Tibial artery (tissue), 4 donors: ENCODE measurements at regions not wholly inside any gene's neighbourhood (a gene's known extent, or its start where the extent isn't known, plus 50 kb on each side); places are given as distances from the start of the nearest gene placed in this dataset.
A peak's percentile ranks its signal among the peaks of the same experiment; 100 is the strongest.
"Not testable (repeated sequence)": the region's sequence is repeated elsewhere in the genome, so short reads cannot be mapped to it uniquely, and the experiment has no call there.

Source experiments
- DNase-seq, 2 donors: peaks; one replicate each; pipeline ENCODE4 v3.0.0-alpha.2; 2019
- H3K27ac ChIP-seq, 2 donors: fragments of 200-600 bp; sonication (generic) in 1 of 2; 1 replicate in 1 of 2; 2 replicates in 1 of 2; pipeline ENCODE4 v1.5.1; 2018 to 2019; ENCODE audit warnings: mild to moderate bottlenecking in 1 of 2
- H3K27me3 ChIP-seq, 2 donors: fragments of 200-600 bp; sonication (generic) in 1 of 2; one replicate each; pipeline versions ENCODE4 v1.5.1 to v1.6.0; 2016 to 2019
- H3K36me3 ChIP-seq, 3 donors: fragments of 200-600 bp; sonication (generic) in 2 of 3; one replicate each; pipeline ENCODE4 v1.5.1; 2016 to 2019; ENCODE audit warnings: mild to moderate bottlenecking in 2 of 3
- H3K4me1 ChIP-seq, 4 donors: fragments of 200-600 bp; sonication (generic) in 2 of 4; 1 replicate in 3 of 4; 2 replicates in 1 of 4; pipeline ENCODE4 v1.5.1; 2016 to 2019
- H3K4me3 ChIP-seq, 2 donors: fragments of 200-600 bp; sonication (generic) in 1 of 2; 1 replicate in 1 of 2; 2 replicates in 1 of 2; pipeline ENCODE4 v1.5.1; 2018 to 2019; ENCODE audit warnings: mild to moderate bottlenecking in 2 of 2
- H3K9me3 ChIP-seq, 3 donors: fragments of 200-600 bp; sonication (generic) in 1 of 3; one replicate each; pipeline ENCODE4 v1.5.1; 2016 to 2019
- intact Hi-C: fragments of 100-400 bp; cut with DNase I; formaldehyde crosslinking; loops from one replicate; pipeline ENCODE4 v1.15.0; 2023; ENCODE audit warnings: low total_unique reads
- TF ChIP-seq, protein P1 (sequence below), 2 experiments: fragments of 200-600 bp in 1 of 2; fragments of 450-650 bp in 1 of 2; IDR thresholded peaks; one replicate each; pipeline ENCODE4 v1.5.1; 2017 to 2019; ENCODE audit warnings: antibody characterized with exemption in 2 of 2, mild to moderate bottlenecking in 1 of 2, moderate library complexity in 1 of 2

DNA sequence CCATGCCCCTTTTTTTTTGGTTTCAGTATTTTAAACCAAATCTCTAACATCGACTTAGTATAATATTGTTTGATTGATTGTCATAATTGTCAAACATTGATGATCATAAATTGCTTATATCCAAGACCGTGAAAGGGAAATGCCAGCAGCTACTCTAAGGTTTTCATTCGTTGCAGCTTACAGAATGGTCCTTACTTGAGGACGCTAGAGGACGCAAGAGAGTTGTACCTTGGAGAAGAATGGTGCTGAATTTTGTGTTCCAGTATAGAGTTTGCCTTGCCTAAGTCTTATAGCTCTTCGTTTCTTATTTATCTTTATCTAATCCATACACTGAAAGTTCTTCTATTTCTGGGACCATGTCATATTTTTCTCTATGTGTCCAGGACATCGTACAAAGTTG, 675.6 kb upstream of the DEFB115 start:
- H3K4me3 ChIP-seq, H3K4me1 ChIP-seq, DNase-seq, H3K36me3 ChIP-seq, H3K9me3 ChIP-seq, intact Hi-C loops, H3K27ac ChIP-seq, H3K27me3 ChIP-seq: not testable (repeated sequence)

DNA sequence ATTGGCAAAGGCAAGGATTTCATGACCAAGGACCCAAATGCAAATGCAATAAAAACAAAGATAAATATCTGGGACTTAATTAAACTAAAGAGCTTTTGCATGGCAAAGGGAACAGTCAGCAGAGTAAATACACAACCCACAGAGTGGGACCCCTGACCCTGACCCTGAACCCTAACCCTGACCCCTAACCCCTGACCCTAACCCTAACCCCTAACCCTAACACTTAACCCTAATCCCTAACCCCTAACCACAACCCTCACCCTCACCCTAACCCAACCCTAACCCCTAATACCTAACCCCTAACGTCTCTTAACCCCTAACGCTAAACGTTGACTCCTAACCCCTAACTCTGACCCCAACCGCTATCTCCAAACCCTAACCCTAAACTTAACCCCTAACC, 673.1 kb upstream of the DEFB115 start:
- H3K36me3 ChIP-seq, H3K4me3 ChIP-seq, H3K9me3 ChIP-seq, intact Hi-C loops, H3K27me3 ChIP-seq, H3K27ac ChIP-seq, DNase-seq, H3K4me1 ChIP-seq: not testable (repeated sequence)

DNA sequence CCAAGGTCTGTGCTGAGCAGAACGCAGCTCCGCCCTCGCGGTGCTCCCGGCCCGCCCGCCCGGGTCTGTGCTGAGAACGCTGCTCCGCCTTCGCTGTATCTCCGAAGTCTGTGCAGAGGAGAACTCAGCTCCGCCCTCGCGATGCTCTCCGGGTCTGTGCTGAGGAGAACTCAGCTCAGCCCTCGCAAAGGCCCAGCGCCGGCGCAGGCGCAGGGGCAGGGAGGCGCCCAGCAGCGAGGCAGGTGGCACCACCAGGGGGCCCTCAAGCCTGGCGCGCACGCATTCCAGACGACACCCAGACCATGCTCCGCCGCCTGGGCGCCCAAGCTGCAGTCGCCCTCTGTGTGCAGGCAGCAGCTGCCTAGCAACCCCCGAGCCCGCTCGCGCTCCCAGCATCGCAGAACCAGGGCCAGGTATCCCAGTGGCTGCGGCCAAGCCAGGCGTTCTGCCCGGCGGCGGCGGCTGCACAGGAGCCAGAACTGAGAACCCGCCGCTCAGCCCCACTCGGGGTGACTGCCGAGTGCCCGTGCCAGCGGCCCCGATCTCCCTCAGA, 672.1 kb upstream of the DEFB115 start:
- DNase-seq: peak; percentile 74 to 84
- intact Hi-C loops, H3K36me3 ChIP-seq, H3K4me1 ChIP-seq, H3K27me3 ChIP-seq, H3K9me3 ChIP-seq: not testable (repeated sequence)
- Histone ChIP-seq H3K4me3 (peak overlapping the region; percentile 48 to 63), H3K27ac (peak overlapping the region; percentile 31 to 50)
- TF ChIP-seq, protein P1, sequence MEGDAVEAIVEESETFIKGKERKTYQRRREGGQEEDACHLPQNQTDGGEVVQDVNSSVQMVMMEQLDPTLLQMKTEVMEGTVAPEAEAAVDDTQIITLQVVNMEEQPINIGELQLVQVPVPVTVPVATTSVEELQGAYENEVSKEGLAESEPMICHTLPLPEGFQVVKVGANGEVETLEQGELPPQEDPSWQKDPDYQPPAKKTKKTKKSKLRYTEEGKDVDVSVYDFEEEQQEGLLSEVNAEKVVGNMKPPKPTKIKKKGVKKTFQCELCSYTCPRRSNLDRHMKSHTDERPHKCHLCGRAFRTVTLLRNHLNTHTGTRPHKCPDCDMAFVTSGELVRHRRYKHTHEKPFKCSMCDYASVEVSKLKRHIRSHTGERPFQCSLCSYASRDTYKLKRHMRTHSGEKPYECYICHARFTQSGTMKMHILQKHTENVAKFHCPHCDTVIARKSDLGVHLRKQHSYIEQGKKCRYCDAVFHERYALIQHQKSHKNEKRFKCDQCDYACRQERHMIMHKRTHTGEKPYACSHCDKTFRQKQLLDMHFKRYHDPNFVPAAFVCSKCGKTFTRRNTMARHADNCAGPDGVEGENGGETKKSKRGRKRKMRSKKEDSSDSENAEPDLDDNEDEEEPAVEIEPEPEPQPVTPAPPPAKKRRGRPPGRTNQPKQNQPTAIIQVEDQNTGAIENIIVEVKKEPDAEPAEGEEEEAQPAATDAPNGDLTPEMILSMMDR (IDR thresholded peaks at IDR 0.05): peak; percentile 71 to 74

DNA sequence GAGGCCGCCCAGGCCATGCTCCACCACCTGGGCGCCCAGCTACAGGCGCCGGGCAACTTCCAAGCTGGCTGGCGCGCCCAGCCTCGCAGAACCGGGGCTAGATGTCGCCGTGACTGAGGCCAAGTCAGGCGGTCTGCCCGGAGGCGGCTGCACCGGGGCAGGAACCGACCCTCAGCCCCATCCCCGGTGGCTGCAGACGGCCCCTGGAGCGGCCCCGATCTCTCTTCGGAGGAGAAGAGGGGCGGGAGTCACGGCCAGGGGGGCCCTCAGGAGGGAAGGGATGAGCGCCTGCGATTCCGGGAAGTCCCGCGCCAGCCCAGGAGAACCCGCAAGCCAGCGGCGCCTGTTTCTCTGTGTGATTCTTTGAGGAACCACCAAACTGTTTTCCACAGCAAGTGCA, 671.3 kb upstream of the DEFB115 start:
- H3K9me3 ChIP-seq, H3K4me1 ChIP-seq, DNase-seq, intact Hi-C loops, H3K27me3 ChIP-seq, H3K36me3 ChIP-seq: not testable (repeated sequence)
- Histone ChIP-seq H3K4me3 (peak overlapping the region; percentile 48 to 63), H3K27ac (peak overlapping the region in 1 of 2 donors; percentile 31)

DNA sequence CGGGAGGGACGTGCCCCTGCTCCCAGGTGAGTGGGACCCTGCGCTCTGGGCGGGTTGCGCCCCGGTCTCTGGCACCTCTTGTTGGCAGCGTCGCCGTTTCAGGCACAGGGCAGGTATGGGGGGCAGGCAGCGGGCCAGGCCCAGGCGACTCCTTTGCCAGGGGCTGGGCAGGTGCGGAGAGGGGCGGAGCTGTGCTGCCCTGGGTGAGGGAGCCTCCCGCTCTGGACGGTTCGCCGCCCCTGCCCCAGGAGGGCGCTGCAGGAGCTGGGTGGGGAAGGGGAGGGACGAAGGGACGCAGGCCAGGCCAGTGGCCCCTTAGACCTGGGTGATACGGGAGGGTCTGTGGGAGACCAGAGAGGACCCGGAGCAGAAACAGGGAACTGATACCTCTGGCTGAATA, 663.9 kb upstream of the DEFB115 start:
- H3K4me1 ChIP-seq: no peaks in the 10 kb centered on the region
- H3K4me3 ChIP-seq: no peak overlapping the region
- DNase-seq: no peak
- H3K36me3 ChIP-seq: no peaks in the 10 kb centered on the region
- TF ChIP-seq, protein P1 (IDR thresholded peaks at IDR 0.05): no peak
- H3K27me3 ChIP-seq: peaks cover 0 to 4% of the 10 kb centered on the region in 2 donors
- peaks cover 0 to 4% (median 0%) of the 10 kb centered on the region in 3 donors for H3K9me3 ChIP-seq
- intact Hi-C loops: no loop called here
- no peak overlapping the region for H3K27ac ChIP-seq

DNA sequence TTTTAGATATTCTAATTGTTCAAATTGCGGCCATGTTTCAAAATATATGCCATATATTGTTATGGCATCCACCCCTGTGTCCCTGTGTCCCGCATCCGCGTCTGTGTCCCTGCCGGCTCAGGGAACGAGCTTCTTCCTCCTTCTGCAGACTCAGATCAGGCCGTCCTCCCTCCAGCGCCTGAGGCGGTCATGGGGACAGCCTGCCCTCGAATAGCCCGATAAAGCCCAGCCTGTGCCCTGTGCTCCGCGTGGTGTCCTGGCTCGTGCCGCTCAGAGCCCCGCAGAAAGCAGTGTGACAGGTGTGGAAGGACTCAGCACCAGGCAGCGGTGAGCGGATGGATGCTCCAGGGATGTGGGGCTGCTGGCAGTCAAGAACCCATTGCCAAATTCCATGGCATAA, 663.4 kb upstream of the DEFB115 start:
- no peak for DNase-seq
- no peaks in the 10 kb centered on the region for H3K36me3 ChIP-seq
- TF ChIP-seq, protein P1 (IDR thresholded peaks at IDR 0.05): no peak
- H3K4me1 ChIP-seq: no peaks in the 10 kb centered on the region
- H3K27me3 ChIP-seq: peaks cover 0 to 8% of the 10 kb centered on the region in 2 donors
- H3K27ac ChIP-seq: no peak overlapping the region
- intact Hi-C loops: no loop called here
- H3K4me3 ChIP-seq: no peak overlapping the region
- peaks cover 0 to 4% (median 0%) of the 10 kb centered on the region in 3 donors for H3K9me3 ChIP-seq

DNA sequence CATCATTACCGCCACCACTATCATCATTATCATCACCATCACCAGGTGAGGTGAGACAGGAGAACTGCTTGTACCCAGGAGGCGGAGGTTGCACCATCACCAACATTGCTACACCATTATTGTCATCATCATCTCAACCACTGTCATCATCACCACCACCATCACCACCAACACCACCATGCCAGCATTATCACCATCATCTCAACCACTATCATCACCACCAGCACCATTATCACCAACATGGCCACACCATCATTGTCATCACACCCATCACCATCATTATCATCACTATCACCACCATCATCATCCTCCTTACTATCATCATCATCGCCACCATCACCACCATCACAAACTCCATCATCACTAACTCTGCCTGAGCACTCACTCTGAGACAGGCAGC, 661.8 kb upstream of the DEFB115 start:
- no peaks in the 10 kb centered on the region for H3K4me1 ChIP-seq
- H3K36me3 ChIP-seq: no peaks in the 10 kb centered on the region
- H3K27ac ChIP-seq: no peak overlapping the region
- peaks cover 0 to 4% (median 0%) of the 10 kb centered on the region in 3 donors for H3K9me3 ChIP-seq
- no peak overlapping the region for H3K4me3 ChIP-seq
- TF ChIP-seq, protein P1 (IDR thresholded peaks at IDR 0.05): no peak
- peaks cover 0 to 8% of the 10 kb centered on the region in 2 donors for H3K27me3 ChIP-seq
- DNase-seq: no peak
- intact Hi-C loops: no loop called here

DNA sequence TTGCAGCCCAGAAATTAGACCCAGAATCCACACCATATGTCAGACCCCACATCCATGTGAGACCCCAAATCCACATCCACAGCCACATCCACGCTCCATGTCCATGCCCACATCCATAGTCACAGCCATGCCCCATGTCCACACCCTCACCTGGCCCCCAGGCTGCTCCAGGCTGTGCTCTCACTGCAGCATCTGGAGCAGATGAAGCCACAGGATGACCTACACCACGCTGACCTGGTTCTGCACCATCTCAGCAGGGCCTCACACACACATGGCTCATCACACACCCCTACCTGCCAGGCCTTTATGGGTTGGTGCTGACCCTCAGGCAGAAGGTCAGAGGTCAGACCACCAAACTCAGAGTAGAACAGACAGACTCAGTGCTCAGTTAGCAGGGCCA, 660.0 kb upstream of the DEFB115 start:
- H3K27ac ChIP-seq, intact Hi-C loops, H3K4me1 ChIP-seq, H3K36me3 ChIP-seq, DNase-seq, H3K9me3 ChIP-seq, H3K27me3 ChIP-seq, H3K4me3 ChIP-seq: not testable (repeated sequence)
